Middle frontal gyrus (tissue), 1 donor: ENCODE measurements at regions not wholly inside any gene's neighbourhood (a gene's known extent, or its start where the extent isn't known, plus 50 kb on each side); places are given as distances from the start of the nearest gene placed in this dataset.
"Not testable (repeated sequence)": the region's sequence is repeated elsewhere in the genome, so short reads cannot be mapped to it uniquely, and the experiment has no call there.

Experiments
- DNase-seq: peaks from one replicate; pipeline ENCODE4 v3.0.0-alpha.2; 2015; ENCODE audit warnings: low spot score; ENCODE audit errors: extremely low spot score

GRCh38 chr10:76815505-76815904, 822.1 kb downstream of the KCNMA1 start:
- not testable (repeated sequence) for DNase-seq

DNA sequence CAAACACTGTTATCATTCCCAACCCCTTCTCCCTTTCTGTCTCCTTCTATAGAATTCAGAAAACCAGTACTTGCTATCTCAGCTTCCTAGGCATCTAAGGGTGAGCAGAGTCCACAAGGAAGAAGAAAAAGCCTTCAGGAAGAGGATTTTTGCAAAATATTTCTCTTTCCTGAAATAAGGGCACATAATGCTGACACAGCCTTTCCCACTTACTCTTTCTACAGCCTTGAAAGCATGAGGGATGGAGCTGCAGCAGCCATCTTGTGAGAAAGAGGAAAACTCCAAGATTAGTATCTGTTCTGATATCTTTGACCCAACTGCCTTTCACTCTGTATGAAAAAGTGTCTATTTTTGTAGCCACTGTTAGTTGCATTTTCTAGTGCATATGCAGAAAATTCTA, 826.2 kb downstream of the KCNMA1 start:
- no peak for DNase-seq

- no peak for DNase-seq
These were observed 849.2 kb downstream of the KCNMA1 start for GRCh38 chr10:76788452-76788811.

DNA sequence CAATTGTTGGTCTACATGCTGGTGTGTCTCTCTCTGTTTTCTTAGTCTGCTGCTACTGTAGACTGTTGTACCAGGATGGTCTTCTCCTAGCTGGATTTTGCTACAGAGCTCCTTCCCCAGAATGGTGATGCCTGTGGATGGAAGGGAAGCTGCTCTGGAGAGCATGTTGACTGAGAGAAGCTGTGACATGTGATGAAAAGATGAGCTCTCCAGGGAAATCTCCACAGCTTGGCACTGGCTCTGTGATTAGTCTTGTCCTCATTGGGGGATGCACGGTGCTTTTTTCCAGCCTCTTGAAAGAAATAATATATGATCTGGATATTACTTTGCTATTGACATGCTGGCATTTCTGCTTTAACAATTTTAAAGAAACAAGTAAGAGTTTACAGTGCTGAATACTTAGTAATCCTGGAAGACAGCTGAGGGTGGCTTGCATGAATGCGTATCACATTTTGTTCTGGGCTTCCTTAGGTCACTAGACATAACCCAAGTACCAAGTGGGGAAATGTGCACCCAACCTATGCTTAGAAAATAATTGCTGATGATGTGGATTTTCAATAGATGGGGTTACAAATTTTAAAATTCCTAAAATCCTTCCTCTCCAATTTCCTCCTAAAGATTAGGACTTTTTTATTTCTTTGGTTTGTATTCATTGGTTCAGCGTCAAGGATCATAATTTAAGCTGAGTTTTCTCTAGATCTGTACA, 849.7 kb downstream of the KCNMA1 start:
- no peak for DNase-seq

- no peak for DNase-seq
These were observed 851.0 kb downstream of the KCNMA1 start for GRCh38 chr10:76786504-76787072.

GRCh38 chr10:76784076-76784475, 853.5 kb downstream of the KCNMA1 start:
- DNase-seq: no peak

DNA sequence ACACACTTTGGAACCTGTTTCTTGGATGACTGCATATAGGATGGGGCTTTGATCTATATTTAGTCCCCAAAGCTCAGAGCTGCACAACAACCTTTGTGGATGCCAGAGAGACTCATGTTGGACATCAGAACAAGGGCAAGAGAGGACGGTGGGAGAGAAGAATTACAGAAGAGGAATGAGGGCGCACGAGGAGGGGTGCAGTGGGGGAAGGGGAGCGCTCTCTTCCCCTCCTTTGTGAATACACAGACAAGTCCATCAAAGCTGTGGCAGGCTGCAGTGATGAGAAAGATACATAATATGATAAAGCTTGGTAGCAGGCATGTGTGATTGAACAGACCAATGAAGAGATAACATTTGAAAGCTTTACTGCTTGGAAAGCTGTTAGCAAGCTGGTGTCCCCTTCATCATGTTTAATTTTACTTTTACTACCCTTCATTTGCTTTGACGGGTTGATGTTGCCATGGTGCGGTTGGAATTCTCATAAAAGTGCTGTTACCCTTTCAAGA, 857.8 kb downstream of the KCNMA1 start:
- DNase-seq: no peak

DNA sequence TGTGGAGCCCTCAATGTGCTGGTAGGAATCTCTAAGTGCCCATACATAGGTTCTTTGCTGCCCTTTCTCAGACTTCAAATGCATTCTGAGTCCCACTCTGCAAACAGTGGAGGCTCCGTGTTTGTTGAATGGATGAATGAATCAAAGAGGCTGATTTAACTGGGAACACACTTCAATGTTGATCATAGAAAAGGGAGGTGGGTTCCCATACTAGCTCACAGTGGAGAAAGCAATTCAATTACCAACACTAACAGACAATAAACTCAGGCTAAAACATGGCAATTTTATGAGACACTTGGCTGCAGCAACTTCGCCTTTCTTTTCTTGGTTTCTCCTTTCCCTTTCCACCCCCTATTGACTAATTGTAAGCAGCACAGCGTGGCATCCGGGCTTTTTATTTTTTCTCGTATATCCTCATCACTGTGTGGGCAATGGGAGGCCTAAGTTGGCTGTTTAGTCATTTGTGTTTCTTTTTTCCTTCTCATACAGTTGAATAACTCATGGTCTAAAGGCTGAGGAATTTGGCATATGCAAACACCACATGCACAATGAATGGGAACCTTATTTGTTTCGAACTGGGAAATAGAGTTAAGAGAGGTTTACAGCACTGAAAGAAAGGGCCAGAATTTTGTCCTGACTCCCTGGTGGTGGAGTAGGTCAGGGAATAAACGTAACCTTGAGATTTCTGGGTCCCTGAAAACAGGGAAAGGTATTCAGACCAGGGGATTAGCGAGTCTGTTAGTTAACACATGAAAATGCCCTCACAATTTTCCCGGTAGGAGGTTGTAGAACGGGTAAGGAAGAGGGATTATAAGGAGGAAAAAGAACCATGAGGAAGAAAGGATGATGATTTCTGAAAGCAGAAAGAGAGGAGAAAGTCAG, 858.5 kb downstream of the KCNMA1 start:
- no peak for DNase-seq

- DNase-seq: no peak
These were observed 862.5 kb downstream of the KCNMA1 start for GRCh38 chr10:76774987-76775603.

GRCh38 chr10:76769582-76769981, 868.0 kb downstream of the KCNMA1 start:
- DNase-seq: no peak

GRCh38 chr10:76769161-76769560, 868.4 kb downstream of the KCNMA1 start:
- DNase-seq: no peak

GRCh38 chr10:76766682-76767081, 870.9 kb downstream of the KCNMA1 start:
- no peak for DNase-seq

- DNase-seq: not testable (repeated sequence)
These were observed 872.7 kb downstream of the KCNMA1 start for GRCh38 chr10:76764921-76765320.

DNA sequence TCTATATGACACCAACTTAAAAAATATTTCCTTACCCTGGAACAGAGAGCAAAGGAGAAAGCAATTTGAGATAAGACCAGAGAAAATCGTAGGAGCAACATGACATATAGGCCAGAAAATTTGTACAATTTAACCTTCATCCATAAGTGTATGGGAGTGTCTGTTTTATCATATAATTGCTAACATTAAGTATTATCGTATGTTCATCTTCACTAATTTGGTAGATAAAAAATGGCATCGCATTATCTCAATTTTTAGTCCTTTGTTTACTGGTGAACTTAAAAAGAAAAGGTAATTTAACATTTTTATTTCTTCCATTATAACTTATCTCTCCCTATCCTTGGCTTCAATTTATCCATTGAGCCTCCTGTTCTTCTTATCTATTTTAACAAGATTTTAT, 873.4 kb downstream of the KCNMA1 start:
- DNase-seq: no peak

- no peak for DNase-seq
These were observed 874.2 kb downstream of the KCNMA1 start for GRCh38 chr10:76763376-76763775.

- DNase-seq: no peak
These were observed 877.9 kb downstream of the KCNMA1 start for GRCh38 chr10:76759681-76760080.

DNA sequence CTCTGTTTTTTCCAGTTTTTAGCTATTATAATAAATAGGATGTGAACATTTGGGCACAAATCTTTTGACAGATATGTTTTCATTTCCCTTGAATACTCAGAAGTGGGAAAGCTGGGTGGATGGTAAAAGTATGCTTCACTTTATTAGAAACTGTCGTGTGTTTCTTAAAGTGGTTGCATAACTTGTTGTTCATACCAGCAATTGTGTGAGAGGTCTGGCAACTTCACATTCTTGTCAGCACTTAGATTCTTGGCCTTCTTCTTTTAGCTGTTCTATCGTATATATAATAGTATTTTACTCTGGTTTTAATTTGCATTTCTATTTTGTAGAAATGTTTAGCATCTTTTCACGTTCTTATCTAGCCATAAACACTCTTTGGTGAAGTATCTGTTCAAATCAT, 894.4 kb downstream of the KCNMA1 start:
- no peak for DNase-seq

DNA sequence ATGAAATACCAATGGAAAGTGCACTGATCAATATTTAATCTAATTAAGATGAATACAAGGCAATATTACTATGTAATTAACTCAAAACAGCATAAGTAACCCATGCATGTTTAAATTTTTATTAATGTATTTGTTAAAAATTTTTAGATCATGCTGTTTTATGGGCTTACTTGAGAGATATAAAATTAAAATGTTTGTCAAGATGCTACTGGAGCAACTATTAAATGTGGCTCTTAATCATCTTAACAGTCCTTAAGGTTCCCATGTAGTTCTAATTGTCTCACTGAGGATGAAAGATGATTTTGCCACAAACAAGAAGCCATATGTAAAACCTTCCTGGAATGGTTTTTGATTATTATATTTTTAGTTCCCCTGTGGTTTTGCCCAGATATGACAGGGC, 897.1 kb downstream of the KCNMA1 start:
- no peak for DNase-seq

- peak; percentile 27 for DNase-seq
These were observed 898.6 kb downstream of the KCNMA1 start for GRCh38 chr10:76738991-76739390.

- DNase-seq: no peak
These were observed 900.6 kb downstream of the KCNMA1 start for GRCh38 chr10:76736815-76737618.

- DNase-seq: no peak
These were observed 901.2 kb downstream of the KCNMA1 start for GRCh38 chr10:76736392-76736791.
